ENCODE measurements at regions not wholly inside any gene's neighbourhood (a gene's known extent, or its start where the extent isn't known, plus 50 kb on each side); places are given as distances from the start of the nearest gene placed in this dataset.

DNA sequence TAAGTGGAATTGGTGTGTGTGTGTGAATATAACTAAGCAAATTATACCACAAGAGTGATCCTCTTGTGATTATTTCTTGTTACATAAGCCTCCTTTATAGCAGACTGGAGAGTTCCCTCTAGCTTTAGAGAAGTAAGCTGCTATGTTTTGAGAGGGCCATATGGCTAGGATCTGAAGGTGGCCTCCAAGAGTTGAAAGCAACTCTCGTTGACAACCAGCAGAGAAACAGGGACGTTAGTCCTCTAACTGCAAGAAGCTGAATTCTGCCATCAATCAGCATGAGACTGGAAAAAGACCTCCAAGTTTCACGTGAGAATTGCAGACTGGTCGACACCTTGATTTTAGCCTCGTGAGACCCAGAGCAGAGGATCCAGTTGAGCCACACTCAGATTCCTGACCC, 278.5 kb upstream of the ZNF717 start:
- Histone ChIP-seq H3K27me3 (ENCODE audit: insufficient read depth, low read length) (no peaks in the 10 kb centered on the region), H3K27ac (ENCODE audit: low read depth, low read length) (peak overlapping the region; percentile 59), H3K9me3 (ENCODE audit: insufficient read depth, low read depth, low read length) (0 out of 2 replicates have a peak, but pooled peaks cover 5% of the 10 kb centered on the region), H3K4me3 (ENCODE audit: low read length) (no peak overlapping the region), H3K4me1 (ENCODE audit: insufficient read depth, low read length) (peaks cover 13% of the 10 kb centered on the region), H3K36me3 (ENCODE audit: insufficient read depth, low read length) (no peaks in the 10 kb centered on the region), H3K9ac (ENCODE audit: low read depth, low read length) (no peak overlapping the region)
- 88% methylated on average over 5 of the region's 5 CpGs for WGBS

DNA sequence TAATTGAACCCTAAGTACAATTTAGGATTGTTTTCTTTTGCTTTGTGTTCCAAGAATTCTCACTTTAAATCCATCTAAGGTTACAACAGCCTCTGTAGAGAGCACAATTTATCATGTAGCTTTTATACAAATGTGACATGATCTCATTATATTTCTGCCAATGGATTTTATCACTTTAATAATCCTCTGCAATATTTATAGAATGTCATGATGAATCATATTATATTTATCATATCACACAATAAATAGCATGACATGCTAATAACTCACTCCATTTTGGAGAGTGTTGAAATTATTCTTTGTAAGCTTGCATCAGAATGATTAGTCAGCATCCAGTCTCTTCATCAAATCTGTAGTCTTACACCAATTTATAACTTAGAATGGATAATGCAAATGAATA, 280.6 kb upstream of the ZNF717 start:
- Histone ChIP-seq H3K27ac (ENCODE audit: low read depth, low read length) (no peak overlapping the region), H3K4me1 (ENCODE audit: insufficient read depth, low read length) (peaks cover 13% of the 10 kb centered on the region), H3K9ac (ENCODE audit: low read depth, low read length) (no peak overlapping the region), H3K36me3 (ENCODE audit: insufficient read depth, low read length) (0 out of 2 replicates have a peak, but pooled peaks cover 2% of the 10 kb centered on the region), H3K4me3 (ENCODE audit: low read length) (no peak overlapping the region), H3K9me3 (ENCODE audit: insufficient read depth, low read depth, low read length) (peaks cover 14% of the 10 kb centered on the region; the same call in 1 of the 2 replicates), H3K27me3 (ENCODE audit: insufficient read depth, low read length) (no peaks in the 10 kb centered on the region)

DNA sequence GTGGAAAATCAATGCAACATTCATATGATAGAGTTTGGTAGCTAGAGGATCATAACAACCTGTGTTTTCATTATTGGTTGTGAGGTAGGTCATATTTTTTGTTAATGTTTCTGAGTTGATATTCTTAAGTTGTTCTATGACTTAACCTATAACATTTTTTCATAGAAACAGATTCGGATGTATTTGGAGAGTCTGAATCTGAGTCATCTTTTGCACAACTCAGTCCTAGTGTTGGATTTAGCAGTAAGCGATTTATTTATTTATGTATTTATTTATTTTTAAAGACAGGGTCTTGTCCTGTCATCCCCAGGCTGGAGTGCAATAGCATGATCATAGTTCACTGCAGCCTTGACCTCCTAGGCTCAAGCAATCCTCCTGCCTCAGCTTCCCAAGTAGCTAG, 292.8 kb upstream of the ZNF717 start:
- WGBS: no CpG with 5 or more reads among the region's 2 CpGs
- no peaks in the 10 kb centered on the region for H3K27me3 ChIP-seq (ENCODE audit: insufficient read depth, low read length)
- H3K4me1 ChIP-seq (ENCODE audit: insufficient read depth, low read length): no peaks in the 10 kb centered on the region
- H3K9me3 ChIP-seq (ENCODE audit: insufficient read depth, low read depth, low read length): no peaks in the 10 kb centered on the region
- H3K27ac ChIP-seq (ENCODE audit: low read depth, low read length): no peak overlapping the region
- H3K9ac ChIP-seq (ENCODE audit: low read depth, low read length): no peak overlapping the region
- H3K4me3 ChIP-seq (ENCODE audit: low read length): no peak overlapping the region
- no peaks in the 10 kb centered on the region for H3K36me3 ChIP-seq (ENCODE audit: insufficient read depth, low read length)

DNA sequence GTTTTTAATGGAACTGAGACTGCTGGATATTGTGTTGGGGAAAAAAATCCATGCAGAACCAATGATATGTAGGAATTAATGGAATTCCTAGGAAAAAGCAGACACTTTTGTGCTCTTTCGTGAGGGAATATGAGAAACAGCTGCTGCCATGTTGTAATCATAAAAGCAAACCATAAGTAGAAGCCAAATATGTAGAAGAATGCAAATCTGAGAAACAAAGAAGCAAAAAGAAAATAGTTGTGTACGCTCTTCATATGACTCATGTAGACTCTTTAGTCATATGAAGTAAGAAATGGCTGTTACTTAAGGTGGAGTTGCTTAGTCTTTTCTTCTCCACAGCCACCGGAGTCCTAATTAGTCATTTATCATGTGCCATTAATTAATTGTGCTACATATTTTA, 298.6 kb upstream of the ZNF717 start:
- Histone ChIP-seq H3K4me1 (ENCODE audit: insufficient read depth, low read length) (no peaks in the 10 kb centered on the region), H3K4me3 (ENCODE audit: low read length) (no peak overlapping the region), H3K27me3 (ENCODE audit: insufficient read depth, low read length) (no peaks in the 10 kb centered on the region), H3K9me3 (ENCODE audit: insufficient read depth, low read depth, low read length) (no peaks in the 10 kb centered on the region), H3K9ac (ENCODE audit: low read depth, low read length) (no peak overlapping the region), H3K36me3 (ENCODE audit: insufficient read depth, low read length) (no peaks in the 10 kb centered on the region), H3K27ac (ENCODE audit: low read depth, low read length) (no peak overlapping the region)
- WGBS: 93% methylated on average over 2 of the region's 3 CpGs

DNA sequence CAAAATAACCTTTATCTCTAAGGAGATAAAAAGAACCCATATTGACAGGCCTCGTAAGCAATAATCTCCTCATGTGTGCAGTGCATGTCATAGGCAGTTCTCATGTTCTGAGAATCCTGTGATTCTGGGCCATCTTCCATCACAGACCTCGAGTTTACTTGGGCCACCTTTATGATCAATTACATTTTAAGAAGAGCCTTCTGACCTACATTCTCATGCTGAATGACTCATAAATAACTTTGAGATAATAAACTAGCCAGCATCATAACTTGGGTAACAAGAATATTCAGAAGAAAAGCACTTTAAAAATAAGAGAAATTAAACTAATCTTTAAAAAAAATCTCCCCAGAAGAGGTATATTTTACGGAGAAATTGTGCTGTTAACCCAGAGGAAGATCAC, 310.7 kb upstream of the ZNF717 start:
- Histone ChIP-seq H3K4me1 (ENCODE audit: insufficient read depth, low read length) (peaks cover 9% of the 10 kb centered on the region), H3K9ac (ENCODE audit: low read depth, low read length) (no peak overlapping the region), H3K36me3 (ENCODE audit: insufficient read depth, low read length) (no peaks in the 10 kb centered on the region), H3K27me3 (ENCODE audit: insufficient read depth, low read length) (no peaks in the 10 kb centered on the region), H3K9me3 (ENCODE audit: insufficient read depth, low read depth, low read length) (no peaks in the 10 kb centered on the region), H3K27ac (ENCODE audit: low read depth, low read length) (no peak overlapping the region), H3K4me3 (ENCODE audit: low read length) (no peak overlapping the region)
- WGBS: 95% methylated on average over 2 of the region's 3 CpGs

DNA sequence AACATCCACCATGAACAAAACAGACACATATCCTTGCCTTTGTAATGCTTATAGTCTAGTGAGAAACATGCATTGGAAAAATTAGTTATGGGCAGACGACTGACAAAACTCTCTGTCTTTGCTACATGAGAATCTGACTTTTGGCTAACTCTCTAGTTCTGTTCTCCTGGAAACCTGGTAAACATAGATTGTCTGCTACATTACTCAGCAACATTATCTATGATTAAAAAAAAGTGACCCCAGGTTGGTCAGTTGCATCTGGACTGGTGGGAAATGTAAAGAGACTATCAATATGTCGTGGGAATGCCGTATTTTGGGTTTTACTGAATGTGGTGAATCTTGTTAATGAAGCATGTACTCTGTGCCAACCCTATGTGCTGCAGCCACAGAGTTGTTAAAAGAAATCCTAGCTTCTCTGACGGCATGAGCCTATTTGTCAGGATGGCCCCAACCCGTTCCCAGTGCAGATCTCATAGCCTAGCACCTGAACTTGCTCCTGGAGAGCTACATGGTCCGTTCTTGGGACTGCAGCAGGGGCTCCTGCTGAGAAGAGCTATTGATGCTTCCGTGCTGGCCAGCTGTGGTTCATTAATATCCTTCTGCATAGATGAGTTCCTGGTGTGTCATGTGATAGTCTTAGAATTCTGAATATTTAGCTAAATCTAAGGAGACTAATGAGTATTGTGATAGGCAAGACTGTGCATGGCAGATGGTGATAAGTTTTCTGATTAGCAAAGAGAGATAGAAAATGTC, 311.7 kb upstream of the ZNF717 start:
- no peak overlapping the region for H3K9ac ChIP-seq (ENCODE audit: low read depth, low read length)
- peaks cover 9% of the 10 kb centered on the region for H3K4me1 ChIP-seq (ENCODE audit: insufficient read depth, low read length)
- H3K27ac ChIP-seq (ENCODE audit: low read depth, low read length): no peak overlapping the region
- no peaks in the 10 kb centered on the region for H3K27me3 ChIP-seq (ENCODE audit: insufficient read depth, low read length)
- no peak overlapping the region for H3K4me3 ChIP-seq (ENCODE audit: low read length)
- no peaks in the 10 kb centered on the region for H3K9me3 ChIP-seq (ENCODE audit: insufficient read depth, low read depth, low read length)
- no peaks in the 10 kb centered on the region for H3K36me3 ChIP-seq (ENCODE audit: insufficient read depth, low read length)
- 87% methylated on average over 7 of the region's 7 CpGs for WGBS

DNA sequence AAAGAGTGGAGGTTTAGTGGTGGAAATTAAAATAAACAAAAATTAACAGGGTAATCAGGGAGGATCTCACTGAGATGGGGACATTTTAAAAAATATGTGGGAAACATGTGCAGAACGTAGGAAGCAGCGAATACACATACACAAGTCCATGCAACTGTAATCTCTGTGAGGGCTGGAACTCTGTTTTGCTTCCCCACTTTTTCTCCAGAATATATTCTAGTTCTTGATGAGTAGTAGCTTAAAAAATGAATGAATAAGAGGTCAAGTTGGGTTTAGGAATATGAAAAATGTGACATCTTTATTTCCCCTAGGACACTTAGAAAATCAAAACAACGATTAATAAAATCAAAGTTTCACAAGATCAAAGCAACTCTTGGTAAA, 312.2 kb upstream of the ZNF717 start:
- Histone ChIP-seq H3K9ac (ENCODE audit: low read depth, low read length) (no peak overlapping the region), H3K4me3 (ENCODE audit: low read length) (no peak overlapping the region), H3K27me3 (ENCODE audit: insufficient read depth, low read length) (no peaks in the 10 kb centered on the region), H3K9me3 (ENCODE audit: insufficient read depth, low read depth, low read length) (no peaks in the 10 kb centered on the region), H3K27ac (ENCODE audit: low read depth, low read length) (no peak overlapping the region), H3K36me3 (ENCODE audit: insufficient read depth, low read length) (no peaks in the 10 kb centered on the region), H3K4me1 (ENCODE audit: insufficient read depth, low read length) (peaks cover 7% of the 10 kb centered on the region)
- 97% methylated on average over 3 of the region's 3 CpGs for WGBS

DNA sequence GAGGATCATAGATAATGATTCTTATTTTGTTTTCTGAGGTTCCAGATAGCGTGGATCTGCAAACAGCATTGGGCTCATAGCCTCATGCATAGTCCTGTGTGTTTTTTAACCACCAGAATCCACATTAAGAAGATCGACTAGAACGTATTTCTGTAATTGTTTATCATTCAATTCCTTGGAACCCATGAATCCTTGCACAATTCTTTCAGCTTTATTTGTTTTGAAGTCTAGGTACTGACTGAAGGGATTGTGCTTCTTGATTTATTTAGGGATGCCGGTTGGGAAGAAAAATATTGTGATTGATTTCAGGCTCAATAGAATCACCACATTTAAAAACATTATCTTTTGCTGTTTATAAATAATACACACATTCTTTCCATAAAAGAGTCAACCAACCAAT, 314.6 kb upstream of the ZNF717 start:
- H3K27ac ChIP-seq (ENCODE audit: low read depth, low read length): no peak overlapping the region
- H3K36me3 ChIP-seq (ENCODE audit: insufficient read depth, low read length): no peaks in the 10 kb centered on the region
- H3K9ac ChIP-seq (ENCODE audit: low read depth, low read length): no peak overlapping the region
- no peak overlapping the region for H3K4me3 ChIP-seq (ENCODE audit: low read length)
- over 99% methylated on average over 4 of the region's 4 CpGs for WGBS
- no peaks in the 10 kb centered on the region for H3K4me1 ChIP-seq (ENCODE audit: insufficient read depth, low read length)
- H3K9me3 ChIP-seq (ENCODE audit: insufficient read depth, low read depth, low read length): no peaks in the 10 kb centered on the region
- H3K27me3 ChIP-seq (ENCODE audit: insufficient read depth, low read length): no peaks in the 10 kb centered on the region

DNA sequence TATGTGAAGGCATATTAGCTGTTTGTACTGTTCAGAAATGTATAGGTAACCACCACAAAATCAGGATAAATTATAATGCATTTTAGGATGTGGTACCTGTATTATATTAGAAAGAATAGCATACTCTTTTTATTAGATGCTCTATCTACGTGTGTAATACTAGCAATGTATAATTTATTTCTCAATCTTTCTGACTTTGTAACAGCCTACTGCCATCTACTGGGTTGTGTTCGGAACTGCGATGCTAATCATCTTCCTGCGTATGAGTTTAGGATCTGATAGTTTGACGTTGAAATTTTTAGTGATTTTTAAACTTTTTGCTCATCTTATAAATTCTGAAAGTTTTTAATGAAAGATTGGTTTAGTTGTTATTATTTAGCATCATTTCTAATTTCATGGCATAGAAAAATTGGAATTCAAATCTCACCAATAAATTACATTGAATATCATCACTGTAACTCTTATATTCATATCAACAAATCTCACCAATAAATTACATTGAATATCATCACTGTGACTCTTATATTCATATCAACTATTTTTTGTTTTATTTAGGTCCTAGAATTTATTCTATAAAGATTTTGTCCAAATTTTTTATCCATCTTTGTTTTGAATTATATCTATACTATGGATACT, 322.7 kb upstream of the ZNF717 start:
- Histone ChIP-seq H3K9ac (ENCODE audit: low read depth, low read length) (no peak overlapping the region), H3K4me3 (ENCODE audit: low read length) (no peak overlapping the region), H3K4me1 (ENCODE audit: insufficient read depth, low read length) (peaks cover 3% of the 10 kb centered on the region; the same call in 1 of the 2 replicates), H3K27me3 (ENCODE audit: insufficient read depth, low read length) (no peaks in the 10 kb centered on the region), H3K36me3 (ENCODE audit: insufficient read depth, low read length) (no peaks in the 10 kb centered on the region), H3K9me3 (ENCODE audit: insufficient read depth, low read depth, low read length) (no peaks in the 10 kb centered on the region), H3K27ac (ENCODE audit: low read depth, low read length) (no peak overlapping the region)
- 17% methylated on average over 4 of the region's 5 CpGs for WGBS

DNA sequence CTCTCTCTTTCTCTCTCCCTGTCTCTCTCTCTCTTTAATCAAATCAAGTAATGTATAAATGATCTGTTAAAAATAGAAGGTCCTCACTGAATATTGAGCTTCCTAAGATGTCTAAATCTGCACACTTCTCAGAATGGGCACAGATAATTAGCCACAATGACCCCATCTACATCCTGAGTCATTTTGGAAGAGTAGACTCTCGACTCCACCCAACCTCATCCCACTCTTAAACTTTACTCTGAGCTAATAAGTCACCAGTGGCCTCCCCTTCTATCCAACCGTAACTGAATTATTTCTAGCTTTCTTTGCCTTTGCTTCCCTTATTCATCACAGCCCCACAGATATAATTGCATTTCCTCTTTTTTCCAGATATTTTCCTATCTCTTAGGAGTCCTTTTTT, 326.5 kb upstream of the ZNF717 start:
- no peaks in the 10 kb centered on the region for H3K36me3 ChIP-seq (ENCODE audit: insufficient read depth, low read length)
- no peaks in the 10 kb centered on the region for H3K9me3 ChIP-seq (ENCODE audit: insufficient read depth, low read depth, low read length)
- no peak overlapping the region for H3K9ac ChIP-seq (ENCODE audit: low read depth, low read length)
- no peak overlapping the region for H3K27ac ChIP-seq (ENCODE audit: low read depth, low read length)
- no peak overlapping the region for H3K4me3 ChIP-seq (ENCODE audit: low read length)
- WGBS: 94% methylated on average over 2 of the region's 2 CpGs
- no peaks in the 10 kb centered on the region for H3K27me3 ChIP-seq (ENCODE audit: insufficient read depth, low read length)
- peaks cover 2% of the 10 kb centered on the region; the same call in 1 of the 2 replicates for H3K4me1 ChIP-seq (ENCODE audit: insufficient read depth, low read length)

DNA sequence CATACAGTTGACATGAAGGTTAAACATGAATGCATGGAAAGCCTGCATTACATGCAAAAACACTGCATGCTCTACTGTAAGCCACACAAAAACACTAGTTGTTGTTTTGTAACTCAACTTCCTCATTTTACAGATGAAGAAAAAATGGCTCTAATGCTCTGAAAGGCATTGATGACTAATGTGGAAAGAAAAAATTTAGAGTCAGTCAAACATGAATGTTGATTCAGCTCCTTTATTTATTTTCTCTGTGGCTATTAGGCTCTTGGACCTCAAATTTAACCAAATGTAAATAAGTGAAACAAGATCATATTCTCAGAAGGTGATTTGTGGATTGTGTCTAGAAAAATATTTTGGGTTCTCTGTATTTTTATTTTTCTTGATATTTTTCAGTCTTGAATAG, 336.7 kb upstream of the ZNF717 start:
- Histone ChIP-seq H3K4me1 (ENCODE audit: insufficient read depth, low read length) (no peaks in the 10 kb centered on the region), H3K36me3 (ENCODE audit: insufficient read depth, low read length) (no peaks in the 10 kb centered on the region), H3K27me3 (ENCODE audit: insufficient read depth, low read length) (no peaks in the 10 kb centered on the region), H3K9me3 (ENCODE audit: insufficient read depth, low read depth, low read length) (no peaks in the 10 kb centered on the region; the same call in 1 of the 2 replicates), H3K4me3 (ENCODE audit: low read length) (no peak overlapping the region), H3K27ac (ENCODE audit: low read depth, low read length) (no peak overlapping the region), H3K9ac (ENCODE audit: low read depth, low read length) (no peak overlapping the region)

All from HUES64 (cell line).